Neural cell (in vitro differentiated cells): ENCODE measurements at regions not wholly inside any gene's neighbourhood (a gene's known extent, or its start where the extent isn't known, plus 50 kb on each side); places are given as distances from the start of the nearest gene placed in this dataset.

Source experiments
- H2AFZ ChIP-seq: fragments of 200-600, 300-800 bp; sonication (generic), shearing (Covaris generic); 2 replicates; pipeline ENCODE4 v1.6.0; 2014; ENCODE audit warnings: low read depth, mild to moderate bottlenecking, antibody characterized with exemption, low read length, moderate library complexity
- H3F3A ChIP-seq: fragments of 200-600 bp; shearing (Covaris generic); 2 replicates; pipeline ENCODE4 v1.6.1; 2016; ENCODE audit warnings: mild to moderate bottlenecking, moderate library complexity, mixed read lengths, antibody characterized with exemption, low read length; ENCODE audit not compliant: insufficient read depth, poor library complexity, severe bottlenecking
- H3K27ac ChIP-seq: fragments of 200-600, 300-800 bp; sonication (generic), shearing (Covaris generic); 2 replicates; pipeline ENCODE4 v1.5.1; 2014; ENCODE audit warnings: mild to moderate bottlenecking, low read length, moderate library complexity
- H3K27me3 ChIP-seq: fragments of 300-800, 200-600 bp; sonication (generic), shearing (Covaris generic); 2 replicates; pipeline ENCODE4 v1.6.0; 2014; ENCODE audit warnings: mild to moderate bottlenecking, low read depth, low read length, moderate library complexity; ENCODE audit not compliant: insufficient read depth
- H3K36me3 ChIP-seq: fragments of 300-800, 200-600 bp; sonication (generic), shearing (Covaris generic); 2 replicates; pipeline ENCODE4 v1.5.1; 2014; ENCODE audit warnings: mild to moderate bottlenecking, antibody characterized with exemption, low read length, moderate library complexity; ENCODE audit not compliant: insufficient read depth
- H3K4me2 ChIP-seq: fragments of 300-800, 200-600 bp; sonication (generic), shearing (Covaris generic); 2 replicates; pipeline ENCODE4 v1.6.0; 2014; ENCODE audit warnings: mild to moderate bottlenecking, low read length
- H3K4me3 ChIP-seq: fragments of 300-800, 200-600 bp; sonication (generic), shearing (Covaris generic); 2 replicates; pipeline ENCODE4 v1.5.1; 2014; ENCODE audit warnings: mild to moderate bottlenecking, low read length, moderate library complexity
- H3K79me2 ChIP-seq: fragments of 200-600 bp; shearing (Covaris generic); replicated peaks from 2 replicates; pipeline ENCODE4 v1.6.0; 2014; ENCODE audit warnings: mild to moderate bottlenecking, low read length, moderate library complexity; ENCODE audit not compliant: insufficient read depth
- H3K9ac ChIP-seq: fragments of 300-800, 200-600 bp; sonication (generic), shearing (Covaris generic); 2 replicates; pipeline ENCODE4 v1.6.1; 2016; ENCODE audit warnings: mild to moderate bottlenecking, low read length, mixed read lengths
- H3K9me2 ChIP-seq: fragments of 200-600 bp; shearing (Covaris generic); 2 replicates; pipeline ENCODE4 v1.6.1; 2016; ENCODE audit warnings: mild to moderate bottlenecking, low read length, mixed read lengths; ENCODE audit not compliant: insufficient read depth
- H3K9me3 ChIP-seq: fragments of 200-600, 300-800 bp; sonication (generic), shearing (Covaris generic); 2 replicates; pipeline ENCODE4 v1.6.1; 2016; ENCODE audit warnings: mild to moderate bottlenecking, mixed run types, low read length, moderate library complexity, mixed read lengths
- H4K20me1 ChIP-seq: fragments of 200-600 bp; shearing (Covaris generic); 2 replicates; pipeline ENCODE4 v1.6.1; 2016; ENCODE audit warnings: mild to moderate bottlenecking, mixed run types; ENCODE audit not compliant: insufficient read depth
- EP300 ChIP-seq: fragments of 450-650 bp; conservative IDR thresholded peaks from 2 replicates; pipeline ENCODE4 v1.6.1; 2014; ENCODE audit warnings: antibody characterized with exemption, mild to moderate bottlenecking, moderate library complexity; ENCODE audit not compliant: poor library complexity, severe bottlenecking
- EZH2 ChIP-seq: fragments of 200-600, 300-800 bp; shearing (Covaris generic), sonication (generic); IDR thresholded peaks from 2 replicates; pipeline ENCODE4 v1.6.1; 2014; ENCODE audit warnings: antibody characterized with exemption, low read length, borderline replicate concordance, mild to moderate bottlenecking; ENCODE audit not compliant: insufficient read depth, poor library complexity, severe bottlenecking
- MXI1 ChIP-seq: fragments of 450-650 bp; conservative IDR thresholded peaks from 2 replicates; pipeline ENCODE4 v1.6.1; 2014; ENCODE audit warnings: antibody characterized with exemption, mild to moderate bottlenecking; ENCODE audit not compliant: poor library complexity, severe bottlenecking
- POLR2AphosphoS5 ChIP-seq: IDR thresholded peaks from 2 replicates; pipeline ENCODE4 v1.6.1; 2012
- RAD21 ChIP-seq: fragments of 450-650 bp; conservative IDR thresholded peaks from 2 replicates; pipeline ENCODE4 v1.6.1; 2014; ENCODE audit warnings: antibody characterized with exemption, mild to moderate bottlenecking, moderate library complexity
- SMC3 ChIP-seq: fragments of 450-650 bp; conservative IDR thresholded peaks from 2 replicates; pipeline ENCODE4 v1.6.1; 2014; ENCODE audit warnings: antibody characterized with exemption, mild to moderate bottlenecking, moderate library complexity; ENCODE audit not compliant: poor library complexity
- TAF1 ChIP-seq: IDR thresholded peaks from 2 replicates; pipeline ENCODE4 v1.6.1; 2012; ENCODE audit warnings: low read depth
- TF ChIP-seq, protein P1 (sequence below): fragments of 450-650 bp; IDR thresholded peaks from 2 replicates; pipeline ENCODE4 v1.5.1; 2014; ENCODE audit warnings: antibody characterized with exemption, mild to moderate bottlenecking, moderate library complexity; ENCODE audit not compliant: poor library complexity, severe bottlenecking
- TF ChIP-seq, protein P2 (sequence below): IDR thresholded peaks from 2 replicates; pipeline ENCODE4 v1.6.1; 2012; ENCODE audit warnings: borderline replicate concordance

DNA sequence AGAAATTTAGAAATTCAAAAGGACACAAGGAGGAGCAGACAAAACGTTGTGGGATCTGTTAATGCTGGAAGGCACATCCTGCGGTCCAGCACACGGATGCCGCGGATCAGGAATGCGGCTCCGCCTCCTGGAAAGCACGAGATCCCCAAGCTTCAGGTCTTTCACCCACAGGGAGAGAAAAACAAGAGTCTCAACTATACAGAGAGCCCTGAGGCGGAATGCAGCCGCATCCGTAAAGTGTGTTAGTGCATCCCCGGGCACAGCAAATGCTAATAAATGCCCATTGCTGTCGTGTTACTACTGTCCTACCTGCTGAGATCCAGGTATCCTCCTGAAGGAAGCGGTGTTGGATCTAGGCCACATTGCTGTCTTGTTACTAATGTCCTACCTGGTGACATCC is 303.9 kb downstream of the EIPR1 start:
- no peak for TF ChIP-seq EZH2
- TF ChIP-seq, protein P1, sequence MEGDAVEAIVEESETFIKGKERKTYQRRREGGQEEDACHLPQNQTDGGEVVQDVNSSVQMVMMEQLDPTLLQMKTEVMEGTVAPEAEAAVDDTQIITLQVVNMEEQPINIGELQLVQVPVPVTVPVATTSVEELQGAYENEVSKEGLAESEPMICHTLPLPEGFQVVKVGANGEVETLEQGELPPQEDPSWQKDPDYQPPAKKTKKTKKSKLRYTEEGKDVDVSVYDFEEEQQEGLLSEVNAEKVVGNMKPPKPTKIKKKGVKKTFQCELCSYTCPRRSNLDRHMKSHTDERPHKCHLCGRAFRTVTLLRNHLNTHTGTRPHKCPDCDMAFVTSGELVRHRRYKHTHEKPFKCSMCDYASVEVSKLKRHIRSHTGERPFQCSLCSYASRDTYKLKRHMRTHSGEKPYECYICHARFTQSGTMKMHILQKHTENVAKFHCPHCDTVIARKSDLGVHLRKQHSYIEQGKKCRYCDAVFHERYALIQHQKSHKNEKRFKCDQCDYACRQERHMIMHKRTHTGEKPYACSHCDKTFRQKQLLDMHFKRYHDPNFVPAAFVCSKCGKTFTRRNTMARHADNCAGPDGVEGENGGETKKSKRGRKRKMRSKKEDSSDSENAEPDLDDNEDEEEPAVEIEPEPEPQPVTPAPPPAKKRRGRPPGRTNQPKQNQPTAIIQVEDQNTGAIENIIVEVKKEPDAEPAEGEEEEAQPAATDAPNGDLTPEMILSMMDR, result no peak
- no peak for TF ChIP-seq POLR2AphosphoS5
- TF ChIP-seq, protein P2, sequence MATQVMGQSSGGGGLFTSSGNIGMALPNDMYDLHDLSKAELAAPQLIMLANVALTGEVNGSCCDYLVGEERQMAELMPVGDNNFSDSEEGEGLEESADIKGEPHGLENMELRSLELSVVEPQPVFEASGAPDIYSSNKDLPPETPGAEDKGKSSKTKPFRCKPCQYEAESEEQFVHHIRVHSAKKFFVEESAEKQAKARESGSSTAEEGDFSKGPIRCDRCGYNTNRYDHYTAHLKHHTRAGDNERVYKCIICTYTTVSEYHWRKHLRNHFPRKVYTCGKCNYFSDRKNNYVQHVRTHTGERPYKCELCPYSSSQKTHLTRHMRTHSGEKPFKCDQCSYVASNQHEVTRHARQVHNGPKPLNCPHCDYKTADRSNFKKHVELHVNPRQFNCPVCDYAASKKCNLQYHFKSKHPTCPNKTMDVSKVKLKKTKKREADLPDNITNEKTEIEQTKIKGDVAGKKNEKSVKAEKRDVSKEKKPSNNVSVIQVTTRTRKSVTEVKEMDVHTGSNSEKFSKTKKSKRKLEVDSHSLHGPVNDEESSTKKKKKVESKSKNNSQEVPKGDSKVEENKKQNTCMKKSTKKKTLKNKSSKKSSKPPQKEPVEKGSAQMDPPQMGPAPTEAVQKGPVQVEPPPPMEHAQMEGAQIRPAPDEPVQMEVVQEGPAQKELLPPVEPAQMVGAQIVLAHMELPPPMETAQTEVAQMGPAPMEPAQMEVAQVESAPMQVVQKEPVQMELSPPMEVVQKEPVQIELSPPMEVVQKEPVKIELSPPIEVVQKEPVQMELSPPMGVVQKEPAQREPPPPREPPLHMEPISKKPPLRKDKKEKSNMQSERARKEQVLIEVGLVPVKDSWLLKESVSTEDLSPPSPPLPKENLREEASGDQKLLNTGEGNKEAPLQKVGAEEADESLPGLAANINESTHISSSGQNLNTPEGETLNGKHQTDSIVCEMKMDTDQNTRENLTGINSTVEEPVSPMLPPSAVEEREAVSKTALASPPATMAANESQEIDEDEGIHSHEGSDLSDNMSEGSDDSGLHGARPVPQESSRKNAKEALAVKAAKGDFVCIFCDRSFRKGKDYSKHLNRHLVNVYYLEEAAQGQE, result no peak
- no peak for TF ChIP-seq TAF1
- no peak for TF ChIP-seq SMC3
- TF ChIP-seq EP300, result no peak
- TF ChIP-seq RAD21, result no peak
- no peak for TF ChIP-seq MXI1
- Histone ChIP-seq H3K4me3 (no peak overlapping the region), H3K9me2 (no peaks in the 10 kb centered on the region), H2AFZ (no peak overlapping the region), H4K20me1 (no peaks in the 10 kb centered on the region), H3K9ac (no peak overlapping the region), H3K9me3 (no peaks in the 10 kb centered on the region), H3F3A (no peaks in the 10 kb centered on the region), H3K27me3 (no peaks in the 10 kb centered on the region), H3K36me3 (no peaks in the 10 kb centered on the region), H3K27ac (no peak overlapping the region), H3K4me2 (no peak overlapping the region), H3K79me2 (no peaks in the 10 kb centered on the region)

DNA sequence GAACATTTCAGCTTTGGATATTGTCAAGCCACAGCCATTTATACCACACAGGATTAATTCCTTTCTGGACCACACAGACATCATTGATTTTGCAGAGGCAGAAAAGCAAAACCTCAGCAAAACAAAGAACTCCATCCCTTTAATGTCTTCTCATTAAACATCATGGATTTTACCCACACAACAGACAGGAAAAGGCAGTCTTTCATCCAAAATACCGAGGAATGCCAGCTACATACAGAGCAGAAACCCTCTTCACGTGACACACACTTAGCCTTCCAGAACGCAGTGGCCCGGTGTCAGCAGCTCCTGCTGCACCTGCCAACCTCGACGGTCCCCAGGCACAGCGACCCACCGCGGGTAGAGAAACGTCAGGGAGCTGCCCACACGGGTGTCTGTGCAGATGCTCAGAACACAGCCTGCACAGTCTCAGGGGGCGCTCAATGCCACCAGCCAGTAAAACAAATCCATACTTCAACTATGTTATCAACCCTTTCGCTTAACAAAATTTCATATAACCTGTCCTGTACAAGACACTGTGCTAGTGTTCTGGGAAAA is 304.5 kb downstream of the EIPR1 start:
- Histone ChIP-seq H3K9ac (no peak overlapping the region), H4K20me1 (no peaks in the 10 kb centered on the region), H3K4me3 (no peak overlapping the region), H3K36me3 (no peaks in the 10 kb centered on the region), H3K27ac (no peak overlapping the region), H3K27me3 (no peaks in the 10 kb centered on the region), H2AFZ (no peak overlapping the region), H3F3A (no peaks in the 10 kb centered on the region), H3K9me2 (no peaks in the 10 kb centered on the region), H3K4me2 (no peak overlapping the region), H3K79me2 (no peaks in the 10 kb centered on the region), H3K9me3 (no peaks in the 10 kb centered on the region)
- TF ChIP-seq EP300, result no peak
- no peak for TF ChIP-seq POLR2AphosphoS5
- TF ChIP-seq, protein P1, result no peak
- no peak for TF ChIP-seq TAF1
- TF ChIP-seq RAD21, result no peak
- TF ChIP-seq EZH2, result no peak
- TF ChIP-seq MXI1, result no peak
- TF ChIP-seq SMC3, result no peak
- TF ChIP-seq, protein P2, result no peak
